ENCODE measurements at regions not wholly inside any gene's neighbourhood (a gene's known extent, or its start where the extent isn't known, plus 50 kb on each side); places are given as distances from the start of the nearest gene placed in this dataset.

DNA sequence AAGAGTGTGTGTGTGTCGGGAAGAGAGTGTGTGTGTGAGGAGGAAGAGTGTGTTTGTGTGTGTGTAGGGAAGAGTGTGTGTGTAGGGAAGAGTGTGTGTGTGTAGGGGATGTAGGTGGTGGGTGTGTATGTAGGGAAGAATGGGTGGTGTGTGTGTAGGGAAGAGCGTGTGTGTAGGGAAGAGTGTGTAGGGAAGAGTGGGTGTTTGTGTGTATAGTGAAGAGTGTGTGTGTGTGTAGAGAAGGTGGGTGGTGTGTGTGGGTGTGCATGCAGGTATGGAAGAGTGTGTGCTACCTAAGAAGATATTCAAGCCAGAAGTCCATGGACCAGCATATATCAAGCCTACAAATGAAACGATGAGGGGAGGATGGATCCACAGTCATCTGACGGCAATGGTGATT is 265.8 kb downstream of the FGF9 start:
- ChIA-PET CTCF (no interaction called here), RAD21 (ENCODE audit: low non-redundant PET in 1 of 2, low total read pairs in 2 of 2, uncharacterized antibody in 2 of 2, unreplicated experiment in 2 of 2) (no interaction called here), POLR2A (no interaction called here)
- no peak overlapping the region for H3K4me3 ChIP-seq (replicated peaks in 1 of 2; ENCODE audit: low read depth in 1 of 2, low read length in 2 of 2)
- no TSS peak for BruUV-seq (replicated peaks)
- no peaks in the 10 kb centered on the region for H3K79me2 ChIP-seq (ENCODE audit: insufficient read depth, low read length)
- DNase-seq (ENCODE audit: low read depth, low spot score): no peak
- H4K20me1 ChIP-seq (ENCODE audit: insufficient read depth): no peaks in the 10 kb centered on the region
- H3K27me3 ChIP-seq (ENCODE audit: insufficient read depth, low read length): peaks cover 5% of the 10 kb centered on the region; the same call in 1 of the 2 replicates
- H3K4me1 ChIP-seq (ENCODE audit: control insufficient read depth in 1 of 2, insufficient read depth in 2 of 2, low read length in 2 of 2): no peaks in the 10 kb centered on the region
- no peak for ATAC-seq
- H3K36me3 ChIP-seq (ENCODE audit: control insufficient read depth in 1 of 2, insufficient read depth in 2 of 2, low read length in 2 of 2): no peaks in the 10 kb centered on the region
- no peak overlapping the region for H2AFZ ChIP-seq (ENCODE audit: low read depth, low read length, poor library complexity, severe bottlenecking)
- no peak overlapping the region for H3K27ac ChIP-seq (ENCODE audit: low read depth, low read length)
- no peak overlapping the region for H3K9ac ChIP-seq (ENCODE audit: low read length)
- no peaks in the 10 kb centered on the region for H3K9me3 ChIP-seq (ENCODE audit: control insufficient read depth in 1 of 2, insufficient read depth in 1 of 2, low read depth in 1 of 2, low read length in 2 of 2)
- H3K9me2 ChIP-seq (ENCODE audit: insufficient read depth): no peaks in the 10 kb centered on the region
- TF ChIP-seq CEBPB (IDR thresholded peaks at IDR 0.05; ENCODE audit: low read depth) (no peak), EGR1 (IDR thresholded peaks at IDR 0.05; ENCODE audit: low read depth) (no peak), ZFX (IDR thresholded peaks at IDR 0.05) (no peak), SP1 (IDR thresholded peaks at IDR 0.05; ENCODE audit: low read depth) (no peak), JUND (IDR thresholded peaks at IDR 0.05) (no peak), ELF1 (IDR thresholded peaks at IDR 0.05; ENCODE audit: borderline replicate concordance, low read depth) (no peak), YY1 (IDR thresholded peaks at IDR 0.05; ENCODE audit: extremely low read depth, insufficient replicate concordance, low read depth, low read length) (no peak), SRF (IDR thresholded peaks at IDR 0.05; ENCODE audit: low read depth) (no peak)
- TF ChIP-seq, protein P1, sequence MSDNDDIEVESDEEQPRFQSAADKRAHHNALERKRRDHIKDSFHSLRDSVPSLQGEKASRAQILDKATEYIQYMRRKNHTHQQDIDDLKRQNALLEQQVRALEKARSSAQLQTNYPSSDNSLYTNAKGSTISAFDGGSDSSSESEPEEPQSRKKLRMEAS (IDR thresholded peaks at IDR 0.05): no peak
- intact Hi-C loops (cut with micrococcal nuclease): no loop called here
- H3K4me2 ChIP-seq (ENCODE audit: low read length): no peak overlapping the region

DNA sequence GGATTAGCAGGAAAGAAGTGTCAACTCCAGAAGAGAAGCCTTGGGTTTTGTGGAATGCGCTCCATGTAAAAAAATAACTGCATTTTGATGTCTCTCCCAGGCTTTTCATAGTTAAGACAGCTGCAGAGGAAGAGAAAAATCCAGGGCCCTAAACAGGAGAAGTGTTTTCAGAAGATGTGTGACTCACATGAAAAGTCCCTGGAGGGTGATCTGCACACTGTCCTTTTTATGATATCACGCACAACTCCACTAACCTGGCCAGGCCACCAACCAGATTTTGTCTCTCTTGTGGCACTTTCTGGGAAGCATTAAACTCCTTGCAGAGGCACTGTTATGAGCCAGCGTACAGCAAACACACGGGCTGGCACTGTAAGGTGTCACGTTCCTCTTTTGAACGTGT is 267.3 kb downstream of the FGF9 start:
- H3K4me1 ChIP-seq (ENCODE audit: control insufficient read depth in 1 of 2, insufficient read depth in 2 of 2, low read length in 2 of 2): no peaks in the 10 kb centered on the region
- no peak overlapping the region for H2AFZ ChIP-seq (ENCODE audit: low read depth, low read length, poor library complexity, severe bottlenecking)
- ChIA-PET CTCF (no interaction called here), RAD21 (ENCODE audit: low non-redundant PET in 1 of 2, low total read pairs in 2 of 2, uncharacterized antibody in 2 of 2, unreplicated experiment in 2 of 2) (no interaction called here), POLR2A (no interaction called here)
- ATAC-seq: no peak
- intact Hi-C loops (cut with micrococcal nuclease): no loop called here
- H4K20me1 ChIP-seq (ENCODE audit: insufficient read depth): no peaks in the 10 kb centered on the region
- H3K79me2 ChIP-seq (ENCODE audit: insufficient read depth, low read length): no peaks in the 10 kb centered on the region
- H3K27me3 ChIP-seq (ENCODE audit: insufficient read depth, low read length): peaks cover 5% of the 10 kb centered on the region; the same call in 1 of the 2 replicates
- no peaks in the 10 kb centered on the region for H3K9me2 ChIP-seq (ENCODE audit: insufficient read depth)
- TF ChIP-seq EZH2 (IDR thresholded peaks at IDR 0.05) (no peak), SP1 (IDR thresholded peaks at IDR 0.05; ENCODE audit: low read depth) (no peak), TCF7L2 (IDR thresholded peaks at IDR 0.05; ENCODE audit: borderline replicate concordance, extremely low read depth, insufficient read depth, insufficient read length) (no peak), POLR2AphosphoS5 (IDR thresholded peaks at IDR 0.05; ENCODE audit: low read depth, low read length) (no peak), SRF (IDR thresholded peaks at IDR 0.05; ENCODE audit: low read depth) (no peak), JUND (IDR thresholded peaks at IDR 0.05) (no peak), SIN3A (IDR thresholded peaks at IDR 0.05; ENCODE audit: low read depth) (no peak), ZNF274 (IDR thresholded peaks at IDR 0.05; ENCODE audit: low read depth, low read length) (no peak), ELF1 (IDR thresholded peaks at IDR 0.05; ENCODE audit: borderline replicate concordance, low read depth) (no peak)
- TF ChIP-seq, protein P2, sequence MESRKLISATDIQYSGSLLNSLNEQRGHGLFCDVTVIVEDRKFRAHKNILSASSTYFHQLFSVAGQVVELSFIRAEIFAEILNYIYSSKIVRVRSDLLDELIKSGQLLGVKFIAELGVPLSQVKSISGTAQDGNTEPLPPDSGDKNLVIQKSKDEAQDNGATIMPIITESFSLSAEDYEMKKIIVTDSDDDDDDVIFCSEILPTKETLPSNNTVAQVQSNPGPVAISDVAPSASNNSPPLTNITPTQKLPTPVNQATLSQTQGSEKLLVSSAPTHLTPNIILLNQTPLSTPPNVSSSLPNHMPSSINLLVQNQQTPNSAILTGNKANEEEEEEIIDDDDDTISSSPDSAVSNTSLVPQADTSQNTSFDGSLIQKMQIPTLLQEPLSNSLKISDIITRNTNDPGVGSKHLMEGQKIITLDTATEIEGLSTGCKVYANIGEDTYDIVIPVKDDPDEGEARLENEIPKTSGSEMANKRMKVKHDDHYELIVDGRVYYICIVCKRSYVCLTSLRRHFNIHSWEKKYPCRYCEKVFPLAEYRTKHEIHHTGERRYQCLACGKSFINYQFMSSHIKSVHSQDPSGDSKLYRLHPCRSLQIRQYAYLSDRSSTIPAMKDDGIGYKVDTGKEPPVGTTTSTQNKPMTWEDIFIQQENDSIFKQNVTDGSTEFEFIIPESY (IDR thresholded peaks at IDR 0.05; ENCODE audit: extremely low read depth, insufficient replicate concordance, low read length): no peak
- TF ChIP-seq, protein P1 (IDR thresholded peaks at IDR 0.05): no peak
- TF ChIP-seq, protein P3, sequence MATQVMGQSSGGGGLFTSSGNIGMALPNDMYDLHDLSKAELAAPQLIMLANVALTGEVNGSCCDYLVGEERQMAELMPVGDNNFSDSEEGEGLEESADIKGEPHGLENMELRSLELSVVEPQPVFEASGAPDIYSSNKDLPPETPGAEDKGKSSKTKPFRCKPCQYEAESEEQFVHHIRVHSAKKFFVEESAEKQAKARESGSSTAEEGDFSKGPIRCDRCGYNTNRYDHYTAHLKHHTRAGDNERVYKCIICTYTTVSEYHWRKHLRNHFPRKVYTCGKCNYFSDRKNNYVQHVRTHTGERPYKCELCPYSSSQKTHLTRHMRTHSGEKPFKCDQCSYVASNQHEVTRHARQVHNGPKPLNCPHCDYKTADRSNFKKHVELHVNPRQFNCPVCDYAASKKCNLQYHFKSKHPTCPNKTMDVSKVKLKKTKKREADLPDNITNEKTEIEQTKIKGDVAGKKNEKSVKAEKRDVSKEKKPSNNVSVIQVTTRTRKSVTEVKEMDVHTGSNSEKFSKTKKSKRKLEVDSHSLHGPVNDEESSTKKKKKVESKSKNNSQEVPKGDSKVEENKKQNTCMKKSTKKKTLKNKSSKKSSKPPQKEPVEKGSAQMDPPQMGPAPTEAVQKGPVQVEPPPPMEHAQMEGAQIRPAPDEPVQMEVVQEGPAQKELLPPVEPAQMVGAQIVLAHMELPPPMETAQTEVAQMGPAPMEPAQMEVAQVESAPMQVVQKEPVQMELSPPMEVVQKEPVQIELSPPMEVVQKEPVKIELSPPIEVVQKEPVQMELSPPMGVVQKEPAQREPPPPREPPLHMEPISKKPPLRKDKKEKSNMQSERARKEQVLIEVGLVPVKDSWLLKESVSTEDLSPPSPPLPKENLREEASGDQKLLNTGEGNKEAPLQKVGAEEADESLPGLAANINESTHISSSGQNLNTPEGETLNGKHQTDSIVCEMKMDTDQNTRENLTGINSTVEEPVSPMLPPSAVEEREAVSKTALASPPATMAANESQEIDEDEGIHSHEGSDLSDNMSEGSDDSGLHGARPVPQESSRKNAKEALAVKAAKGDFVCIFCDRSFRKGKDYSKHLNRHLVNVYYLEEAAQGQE (IDR thresholded peaks at IDR 0.05; ENCODE audit: low read depth): no peak
- no peak overlapping the region for H3K27ac ChIP-seq (ENCODE audit: low read depth, low read length)
- no TSS peak for BruUV-seq (replicated peaks)
- no peak overlapping the region for H3K9ac ChIP-seq (ENCODE audit: low read length)
- H3K4me2 ChIP-seq (ENCODE audit: low read length): no peak overlapping the region
- H3K36me3 ChIP-seq (ENCODE audit: control insufficient read depth in 1 of 2, insufficient read depth in 2 of 2, low read length in 2 of 2): no peaks in the 10 kb centered on the region
- H3K9me3 ChIP-seq (ENCODE audit: control insufficient read depth in 1 of 2, insufficient read depth in 1 of 2, low read depth in 1 of 2, low read length in 2 of 2): no peaks in the 10 kb centered on the region
- no peak for DNase-seq (ENCODE audit: low read depth, low spot score)
- no peak overlapping the region for H3K4me3 ChIP-seq (replicated peaks in 1 of 2; ENCODE audit: low read depth in 1 of 2, low read length in 2 of 2)

Measured in HCT116 (cell line).